ENCODE measurements at regions not wholly inside any gene's neighbourhood (a gene's known extent, or its start where the extent isn't known, plus 50 kb on each side); places are given as distances from the start of the nearest gene placed in this dataset.

- DNase-seq (ENCODE audit: low spot score), result no peak
Measured at GRCh38 chr3:59444676-59445075, 394.9 kb upstream of the CFAP20DC start.

- DNase-seq (ENCODE audit: low spot score), result no peak
Measured at GRCh38 chr3:59444294-59444671, 394.5 kb upstream of the CFAP20DC start.

- no peak for DNase-seq (ENCODE audit: low spot score)
Measured at GRCh38 chr3:59443618-59444293, 393.9 kb upstream of the CFAP20DC start.

GRCh38 chr3:59442046-59442445 lies 392.2 kb upstream of the CFAP20DC start:
- no peak for DNase-seq (ENCODE audit: low spot score)

DNA sequence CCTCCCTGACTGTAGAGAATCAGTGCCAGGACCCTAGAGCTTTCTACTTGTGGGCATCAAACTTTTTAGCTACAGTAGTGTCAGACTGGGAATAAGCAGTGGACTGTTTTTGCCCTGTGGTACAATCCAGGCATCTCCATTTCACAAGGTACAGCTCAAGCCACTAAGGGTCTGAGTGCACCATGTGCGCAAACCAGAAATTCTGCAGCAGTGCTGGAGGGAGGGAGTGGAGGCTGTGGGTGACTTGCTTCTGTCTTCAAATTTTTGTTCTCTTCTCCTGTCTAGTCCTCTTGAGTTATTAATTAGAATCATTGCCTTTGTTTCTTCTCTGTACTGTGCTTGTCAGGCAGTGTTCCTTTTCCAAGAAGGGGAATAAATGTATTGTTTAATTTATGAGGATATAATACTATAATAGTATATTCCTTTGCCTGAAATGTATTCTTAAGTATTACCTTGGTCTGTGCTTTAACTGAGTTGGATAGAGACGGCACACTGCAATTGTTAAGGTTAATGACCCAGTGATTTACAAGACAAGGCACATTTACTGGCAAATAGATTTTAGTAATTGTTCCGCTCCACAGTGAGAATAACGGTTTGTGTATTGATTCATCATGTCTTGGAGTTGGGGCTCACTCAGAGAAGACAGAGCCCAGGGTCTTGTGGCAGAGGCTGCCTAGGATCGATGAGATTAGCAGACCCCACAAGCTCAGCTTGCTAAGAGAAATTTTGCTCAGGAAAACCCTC lies 390.6 kb upstream of the CFAP20DC start:
- no peak for DNase-seq (ENCODE audit: low spot score)

- no peak for DNase-seq (ENCODE audit: low spot score)
Measured at GRCh38 chr3:59438492-59438891, 388.7 kb upstream of the CFAP20DC start.

GRCh38 chr3:59436164-59436958 lies 386.5 kb upstream of the CFAP20DC start:
- DNase-seq (ENCODE audit: low spot score), result no peak

GRCh38 chr3:59433546-59433945 lies 383.7 kb upstream of the CFAP20DC start:
- DNase-seq (ENCODE audit: low spot score), result no peak

GRCh38 chr3:59432665-59433064 lies 382.8 kb upstream of the CFAP20DC start:
- no peak for DNase-seq (ENCODE audit: low spot score)

DNA sequence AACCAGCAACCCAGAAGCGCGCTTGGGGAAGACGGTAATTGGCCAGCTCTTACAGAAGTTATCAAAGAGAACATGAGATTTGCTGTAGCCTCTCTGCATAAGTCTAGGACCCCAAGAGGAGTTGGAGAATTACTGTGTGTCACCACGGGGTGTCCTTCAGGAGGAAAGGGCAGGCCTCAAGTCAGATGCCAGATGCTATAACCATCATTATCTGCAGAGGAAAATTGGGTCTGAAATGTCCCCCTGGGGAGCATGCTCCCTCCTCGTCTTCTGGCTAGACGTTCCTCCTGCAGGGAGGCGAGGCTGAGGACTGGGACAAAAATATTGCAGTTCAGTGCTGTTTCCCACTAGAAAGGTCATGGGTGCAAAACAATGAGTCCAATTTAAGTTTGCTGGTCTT lies 380.5 kb upstream of the CFAP20DC start:
- no peak for DNase-seq (ENCODE audit: low spot score)

GRCh38 chr3:59429198-59429597 lies 379.4 kb upstream of the CFAP20DC start:
- no peak for DNase-seq (ENCODE audit: low spot score)

- no peak for DNase-seq (ENCODE audit: low spot score)
Measured at GRCh38 chr3:59426821-59427565, 377.2 kb upstream of the CFAP20DC start.

GRCh38 chr3:59425942-59426341 lies 376.1 kb upstream of the CFAP20DC start:
- no peak for DNase-seq (ENCODE audit: low spot score)

DNA sequence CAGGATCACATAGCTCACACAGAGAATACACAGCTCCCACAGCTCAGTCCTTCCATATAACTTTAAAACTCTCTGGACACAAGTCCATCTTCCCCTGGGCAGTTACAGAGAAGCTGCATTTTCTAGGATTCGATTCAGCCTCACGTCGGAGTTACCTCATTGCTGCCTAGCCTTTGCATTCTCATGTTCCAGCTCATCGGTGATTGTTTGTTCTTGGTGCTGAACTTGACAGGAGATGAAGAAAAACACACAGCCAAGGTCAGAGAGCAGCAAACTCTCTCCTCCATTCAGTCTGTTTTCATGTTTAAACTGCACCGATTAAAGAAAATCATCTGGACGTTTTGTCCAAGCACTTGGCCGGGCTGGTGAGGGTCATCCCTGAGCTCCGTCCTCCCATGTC lies 375.5 kb upstream of the CFAP20DC start:
- no peak for DNase-seq (ENCODE audit: low spot score)

- no peak for DNase-seq (ENCODE audit: low spot score)
Measured at GRCh38 chr3:59424268-59425010, 374.6 kb upstream of the CFAP20DC start.

DNA sequence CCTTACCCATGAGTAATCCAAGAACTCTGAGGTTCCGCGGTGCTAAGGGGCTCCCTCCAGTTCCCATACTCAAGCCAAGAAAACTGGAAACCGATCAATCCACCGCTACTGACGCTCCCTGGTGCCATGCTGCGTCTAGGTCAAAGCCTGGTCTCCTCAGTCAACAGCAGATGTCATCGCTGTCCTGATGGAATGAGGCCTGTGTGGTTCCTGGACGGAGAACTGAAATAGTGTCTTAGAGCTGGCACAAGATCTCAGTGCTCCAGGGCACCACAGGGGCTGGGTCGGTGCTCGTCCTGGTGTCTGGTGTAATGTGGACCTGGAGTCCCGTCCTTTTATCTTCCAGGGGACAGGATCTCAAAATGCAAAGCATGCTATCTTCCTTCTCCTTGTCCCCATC lies 373.9 kb upstream of the CFAP20DC start:
- DNase-seq (ENCODE audit: low spot score), result no peak

- no peak for DNase-seq (ENCODE audit: low spot score)
Measured at GRCh38 chr3:59422312-59422711, 372.5 kb upstream of the CFAP20DC start.

- no peak for DNase-seq (ENCODE audit: low spot score)
Measured at GRCh38 chr3:59418836-59419235, 369.0 kb upstream of the CFAP20DC start.

DNA sequence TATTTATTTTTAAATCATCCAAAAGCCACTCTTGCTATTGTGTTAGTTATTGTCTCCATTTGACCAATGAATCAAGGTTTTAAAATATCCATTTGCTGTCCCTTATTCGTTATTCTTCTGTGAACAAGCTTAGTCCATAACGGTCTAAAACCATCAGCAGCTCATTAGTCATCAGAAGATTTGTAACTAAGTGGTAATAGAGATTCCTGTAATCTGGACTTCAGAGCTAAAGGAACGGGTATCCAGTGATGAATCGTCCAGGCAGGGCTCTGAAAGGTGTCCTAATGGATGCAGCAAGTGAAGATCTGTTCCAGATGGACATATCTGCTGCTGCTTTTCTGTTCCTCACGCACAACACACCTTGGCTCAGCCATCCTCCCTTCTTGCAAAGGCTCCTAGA lies 362.7 kb upstream of the CFAP20DC start:
- no peak for DNase-seq (ENCODE audit: low spot score)

DNA sequence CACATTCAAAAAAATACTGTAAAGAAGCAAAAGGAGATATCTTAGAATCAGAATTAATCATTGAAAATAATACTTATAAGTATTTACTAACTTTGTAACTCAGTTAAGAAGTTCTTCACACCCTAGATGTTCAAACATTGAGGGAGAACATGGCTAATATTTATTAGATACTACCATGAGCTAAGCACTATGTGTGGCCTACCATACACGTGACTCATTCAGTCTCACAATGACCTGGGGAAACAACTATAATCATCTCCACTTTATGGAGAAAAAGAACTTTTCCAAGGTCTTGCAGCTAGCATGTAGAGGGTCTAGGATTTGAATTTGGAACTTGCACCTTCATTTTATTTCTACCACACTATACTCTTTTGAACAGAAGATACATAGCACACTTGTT lies 361.9 kb upstream of the CFAP20DC start:
- no peak for DNase-seq (ENCODE audit: low spot score)

GRCh38 chr3:59411186-59411585 lies 361.4 kb upstream of the CFAP20DC start:
- no peak for DNase-seq (ENCODE audit: low spot score)
